Activated CD4-positive, CD25-positive, alpha-beta regulatory T cell treated with anti-CD3 and anti-CD28 coated beads, Interleukin-2, amount 50 U/mL, for 72 hours (primary cell): ENCODE measurements at regions not wholly inside any gene's neighbourhood (a gene's known extent, or its start where the extent isn't known, plus 50 kb on each side); places are given as distances from the start of the nearest gene placed in this dataset.
"Not testable (repeated sequence)": the region's sequence is repeated elsewhere in the genome, so short reads cannot be mapped to it uniquely, and the experiment has no call there.

Experiments
- DNase-seq: peaks from one replicate; pipeline ENCODE4 v3.0.0; 2021

DNA sequence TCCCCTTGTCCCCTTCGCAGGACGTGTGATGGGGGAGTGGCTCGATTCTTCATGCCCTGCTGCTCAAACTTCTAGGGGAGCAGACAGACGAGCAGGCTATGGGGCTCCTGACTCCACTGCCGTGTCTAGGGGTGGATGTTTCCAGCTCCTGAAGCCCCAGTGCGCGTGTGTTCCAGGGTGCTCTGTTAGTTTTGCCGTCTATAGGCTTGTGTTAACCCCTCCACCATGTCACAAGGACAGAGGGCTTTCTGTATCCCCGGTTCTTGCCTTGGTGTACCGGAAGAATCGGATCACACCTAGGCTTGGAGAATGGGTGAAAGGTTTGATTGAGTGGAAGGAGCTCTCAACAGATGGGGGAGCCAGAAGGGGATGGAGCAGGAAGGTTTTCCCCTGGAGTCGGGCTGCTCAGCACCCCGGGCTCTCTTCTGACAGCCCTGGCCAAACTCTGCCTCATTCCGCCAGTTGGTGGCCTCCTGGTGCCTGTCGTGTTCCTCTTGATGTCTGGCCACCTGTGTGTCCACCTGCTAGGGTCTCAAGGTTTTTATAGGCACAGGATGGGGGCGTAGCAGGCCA lies 810.7 kb downstream of the BRD1 start:
- DNase-seq, result no peak

DNA sequence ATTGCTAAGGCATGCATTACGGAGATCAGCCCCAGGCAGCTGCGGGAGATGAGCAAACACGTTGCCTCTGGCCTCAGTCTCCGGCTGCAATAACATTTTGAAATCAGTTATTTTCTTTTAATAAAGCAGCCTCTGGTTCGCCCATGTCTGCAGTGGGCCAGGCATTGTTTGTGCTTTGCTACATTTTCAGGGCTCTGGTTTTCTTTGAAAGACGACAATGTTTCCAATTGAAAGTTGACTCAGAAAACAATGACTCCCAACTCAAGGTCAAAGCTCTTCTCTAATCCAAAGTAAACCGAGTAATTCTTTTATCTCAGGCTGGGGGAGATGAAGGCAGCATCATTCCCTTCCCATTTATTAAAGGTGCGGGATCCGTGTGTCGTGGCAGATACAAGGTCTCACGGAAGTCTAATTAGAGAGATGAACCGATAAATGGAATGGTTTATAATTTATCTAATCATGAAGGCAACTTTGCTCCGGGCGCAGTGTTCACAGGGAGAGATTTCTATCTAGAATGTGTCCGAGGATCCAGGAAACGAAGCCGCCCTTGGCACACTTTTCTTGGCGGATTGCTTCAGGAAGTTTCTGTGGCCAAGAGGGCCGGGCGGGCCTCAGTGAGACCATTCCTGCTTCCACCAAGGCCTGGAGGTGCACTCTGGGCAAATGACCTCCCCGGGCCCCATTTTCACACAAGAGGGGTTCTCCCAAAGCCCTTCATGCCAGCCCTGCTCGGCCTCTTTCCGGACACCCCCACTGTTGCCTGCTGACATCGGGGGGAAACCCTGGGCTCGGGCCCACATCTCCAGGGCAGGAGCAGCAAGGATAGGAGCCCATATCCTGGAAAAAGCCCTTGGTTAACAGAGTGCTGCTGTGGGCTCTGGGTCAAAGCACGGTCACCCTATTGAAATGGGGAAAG lies 811.4 kb downstream of the BRD1 start:
- DNase-seq, result no peak

GRCh38 chr22:49015459-49015858 lies 812.2 kb downstream of the BRD1 start:
- DNase-seq, result no peak

- no peak for DNase-seq
Observed at GRCh38 chr22:49014227-49015201, 813.2 kb downstream of the BRD1 start.

GRCh38 chr22:49013707-49014106 lies 814.0 kb downstream of the BRD1 start:
- DNase-seq, result no peak

DNA sequence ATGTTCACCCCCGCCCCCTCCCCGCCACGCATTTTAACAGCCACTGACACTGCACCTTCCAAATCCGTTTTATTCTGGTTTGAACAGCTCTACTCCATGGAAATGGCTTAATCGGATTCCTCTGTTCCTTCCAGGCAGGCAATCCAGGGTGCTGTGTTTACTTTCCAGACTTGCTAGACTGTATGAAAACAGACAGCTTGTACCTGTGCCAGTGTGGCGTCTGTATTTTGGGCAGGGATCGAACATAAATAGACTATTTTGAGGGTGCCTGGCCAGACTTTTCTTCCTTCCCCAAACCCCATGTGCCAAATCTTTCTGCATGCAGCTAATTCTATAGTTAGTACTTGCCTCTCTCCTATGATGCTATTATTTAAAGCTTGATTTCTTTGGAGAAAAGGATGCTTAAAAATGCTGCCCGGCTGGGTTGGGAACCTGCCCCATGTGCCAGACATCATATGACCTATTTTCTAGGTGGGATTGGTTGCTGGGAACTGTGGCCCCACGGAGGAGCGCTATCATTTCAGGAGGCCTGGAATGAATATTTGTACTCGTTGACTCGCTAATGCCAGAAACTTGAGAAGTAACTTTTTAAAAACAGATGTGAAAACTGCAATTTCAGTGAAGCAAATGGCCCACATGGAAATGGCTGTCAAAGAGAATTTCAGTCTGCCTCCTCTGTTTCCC lies 814.8 kb downstream of the BRD1 start:
- DNase-seq, result no peak

- DNase-seq, result no peak
Observed at GRCh38 chr22:49011769-49012648, 815.7 kb downstream of the BRD1 start.

GRCh38 chr22:49011379-49011768 lies 816.3 kb downstream of the BRD1 start:
- DNase-seq, result no peak

DNA sequence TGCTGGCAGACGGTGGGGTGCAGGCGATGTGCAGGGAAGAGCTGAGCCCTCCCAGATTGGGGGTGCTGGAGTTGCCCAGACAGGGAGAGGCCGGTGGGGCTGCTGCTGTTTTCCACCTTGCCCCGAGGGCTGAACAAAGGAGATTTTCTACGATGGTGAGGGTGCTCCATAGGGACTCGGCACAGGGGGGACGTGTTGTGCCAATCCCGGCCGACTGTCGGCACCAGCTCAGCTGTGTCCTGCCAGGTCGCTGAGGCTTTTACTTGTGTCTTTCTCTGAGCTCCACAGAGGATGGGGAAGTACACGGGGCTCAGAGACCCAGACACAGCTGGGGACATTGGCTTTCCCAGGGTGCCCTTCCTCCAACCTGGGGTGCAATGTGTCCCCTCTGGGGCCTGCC lies 816.8 kb downstream of the BRD1 start:
- no peak for DNase-seq

DNA sequence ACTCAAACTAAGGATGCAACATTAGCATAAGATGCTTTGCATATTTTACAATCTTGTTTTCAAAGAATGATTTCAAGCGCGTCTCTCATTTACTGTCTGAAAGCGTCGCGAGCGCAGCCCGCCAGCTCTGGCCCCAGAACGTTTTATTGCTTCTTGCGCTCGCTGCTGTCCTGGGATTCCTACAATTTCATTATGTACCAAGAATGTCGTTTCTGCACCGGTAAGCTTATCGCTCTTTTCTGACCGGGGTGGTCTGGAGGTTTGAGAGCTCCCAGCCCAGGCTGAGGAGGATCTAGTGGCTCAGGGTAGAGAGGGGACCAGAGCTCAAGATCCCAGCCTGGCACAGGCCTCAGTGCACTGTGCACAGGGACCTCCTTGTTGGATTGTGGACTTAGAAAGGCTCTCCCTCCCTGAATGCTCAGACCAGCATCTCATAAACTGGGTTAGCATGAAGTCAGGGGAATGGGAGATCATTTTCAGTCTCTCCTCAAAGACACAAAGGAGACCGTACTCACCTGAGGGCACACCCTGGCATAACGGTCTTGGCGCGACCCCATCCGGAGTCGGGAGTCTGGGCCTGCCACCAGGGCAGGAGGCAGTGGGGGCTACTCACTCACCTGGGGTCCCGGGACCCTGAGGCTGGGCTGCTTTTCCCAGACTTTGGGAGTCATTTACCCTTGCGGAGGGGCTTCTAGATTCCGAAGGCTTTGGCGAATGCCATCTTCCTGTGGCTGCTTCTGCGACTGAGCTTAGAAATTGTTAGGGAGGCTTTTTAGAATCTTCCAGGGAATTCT lies 817.4 kb downstream of the BRD1 start:
- no peak for DNase-seq

- DNase-seq, result no peak
Observed at GRCh38 chr22:49009359-49010063, 818.2 kb downstream of the BRD1 start.

DNA sequence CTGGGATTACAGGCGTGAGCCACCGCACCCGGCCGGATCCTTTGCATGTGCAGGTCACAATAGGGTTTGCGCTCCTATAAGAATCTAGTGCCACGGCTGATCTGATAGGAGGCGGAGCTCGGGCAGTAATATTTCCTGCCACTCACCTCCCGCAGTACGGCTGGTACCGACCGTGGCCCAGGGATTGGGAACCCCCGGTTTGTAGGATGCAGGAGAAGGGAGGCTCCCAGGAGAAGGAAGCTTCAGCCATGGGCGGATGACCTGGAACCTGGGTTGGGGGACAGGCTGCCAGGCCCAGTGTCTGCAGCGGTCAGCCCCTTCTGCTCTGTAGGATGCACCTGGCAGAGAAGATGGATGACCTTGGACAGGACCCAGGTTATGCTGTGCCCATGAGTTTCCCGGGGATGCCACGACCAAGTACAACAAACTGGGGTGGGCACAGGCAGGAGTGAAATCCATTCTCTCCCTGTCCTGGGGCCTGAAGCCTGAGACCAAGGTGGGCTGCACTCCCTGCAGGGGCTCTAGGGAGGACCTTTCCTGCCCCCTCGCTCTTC lies 818.9 kb downstream of the BRD1 start:
- no peak for DNase-seq

DNA sequence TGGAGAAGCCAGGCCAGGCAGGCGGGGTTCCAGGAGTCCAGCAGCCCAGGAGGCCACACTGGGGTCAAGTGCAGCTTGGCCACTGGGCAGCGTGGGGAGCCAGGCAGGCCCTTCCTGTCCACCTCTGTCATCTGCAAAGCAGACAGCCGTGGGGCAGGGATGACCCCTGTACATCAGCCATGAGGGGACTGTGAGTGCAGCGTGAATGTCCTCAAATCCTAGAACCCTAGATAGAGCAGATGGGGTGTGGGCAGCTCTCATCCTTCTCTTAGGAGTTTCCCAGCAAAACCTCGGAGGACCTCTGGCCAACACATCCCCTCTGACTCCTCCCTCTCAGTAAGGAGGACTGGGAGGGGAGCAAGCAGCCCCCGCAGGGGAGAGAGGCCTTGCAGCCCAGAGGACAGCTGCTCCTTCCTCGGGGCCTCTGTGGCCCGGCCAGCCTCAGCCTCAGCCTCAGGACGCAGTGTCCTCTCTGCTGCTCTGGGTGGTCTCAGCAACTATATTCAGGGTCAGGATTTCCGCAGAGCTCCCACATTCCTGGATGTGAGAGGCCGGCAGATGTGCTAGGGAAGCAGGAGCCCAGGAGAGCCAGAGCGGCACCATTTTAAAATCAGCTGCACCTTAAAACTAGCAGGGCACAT lies 820.5 kb downstream of the BRD1 start:
- DNase-seq, result no peak

- no peak for DNase-seq
Observed at GRCh38 chr22:49006207-49007012, 821.3 kb downstream of the BRD1 start.

GRCh38 chr22:49005557-49005956 lies 822.1 kb downstream of the BRD1 start:
- DNase-seq, result no peak

DNA sequence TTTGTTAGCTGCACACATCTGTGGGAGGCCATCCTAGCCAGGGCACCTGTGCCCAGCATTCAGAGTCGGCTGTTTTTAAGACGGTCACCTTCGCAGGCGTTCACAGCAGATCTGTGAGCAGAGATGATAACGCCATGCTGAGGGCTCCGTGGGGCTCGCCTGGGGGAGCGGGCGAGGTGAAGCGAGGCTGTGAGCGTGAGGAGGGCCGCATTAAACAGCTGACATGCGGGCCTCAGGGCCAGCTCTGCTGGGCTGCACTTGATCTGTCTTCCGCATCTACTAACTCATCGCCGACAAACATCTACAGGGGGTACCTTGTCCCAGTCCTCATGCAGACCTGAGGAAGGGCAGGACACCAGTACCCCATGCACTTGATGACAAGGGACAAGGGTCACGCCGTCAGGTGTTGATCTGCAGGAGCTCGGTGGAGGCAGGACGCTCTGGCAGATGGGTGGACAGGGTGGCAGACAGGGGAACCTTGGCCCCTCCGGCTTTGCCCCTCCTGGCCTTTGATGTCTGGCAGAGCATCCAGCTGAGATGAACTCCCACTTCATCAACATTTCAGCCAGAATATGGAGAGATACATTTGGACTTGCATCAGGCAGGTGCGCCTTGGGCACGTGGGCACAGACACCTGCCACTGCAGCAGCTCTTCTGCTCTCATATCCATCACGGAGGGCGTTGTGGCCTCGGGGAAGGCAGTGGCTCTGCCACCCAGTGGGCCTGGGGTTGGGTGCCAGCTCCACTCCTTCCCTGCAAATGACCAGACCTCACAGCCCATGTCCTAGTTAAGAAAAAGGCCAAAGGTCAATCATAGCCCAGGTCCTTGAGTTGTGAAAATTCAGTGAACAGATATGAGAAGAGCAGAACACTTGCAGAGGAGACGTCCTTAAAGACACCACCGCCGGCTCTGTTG lies 822.9 kb downstream of the BRD1 start:
- no peak for DNase-seq

DNA sequence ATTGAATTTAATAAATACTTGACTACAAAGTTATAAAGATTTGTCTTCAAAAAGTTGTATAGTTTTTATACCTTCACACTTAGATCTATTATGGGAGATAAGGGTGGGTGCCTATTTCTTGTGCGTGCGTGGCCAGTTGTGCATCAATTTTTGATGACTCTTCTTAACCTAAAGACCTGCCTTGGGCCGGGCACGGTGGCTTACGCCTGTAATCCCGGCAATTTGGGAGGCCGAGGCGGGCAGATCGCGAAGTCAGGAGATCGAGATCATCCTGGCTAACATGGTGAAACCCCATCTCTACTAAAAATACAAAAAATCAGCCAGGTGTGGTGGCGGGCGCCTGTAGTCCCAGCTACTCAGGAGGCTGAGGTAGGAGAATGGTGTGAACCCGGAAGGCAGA lies 830.1 kb downstream of the BRD1 start:
- not testable (repeated sequence) for DNase-seq
